ENCODE measurements at regions not wholly inside any gene's neighbourhood (a gene's known extent, or its start where the extent isn't known, plus 50 kb on each side); places are given as distances from the start of the nearest gene placed in this dataset.
"Not testable (repeated sequence)": the region's sequence is repeated elsewhere in the genome, so short reads cannot be mapped to it uniquely, and the experiment has no call there.

DNA sequence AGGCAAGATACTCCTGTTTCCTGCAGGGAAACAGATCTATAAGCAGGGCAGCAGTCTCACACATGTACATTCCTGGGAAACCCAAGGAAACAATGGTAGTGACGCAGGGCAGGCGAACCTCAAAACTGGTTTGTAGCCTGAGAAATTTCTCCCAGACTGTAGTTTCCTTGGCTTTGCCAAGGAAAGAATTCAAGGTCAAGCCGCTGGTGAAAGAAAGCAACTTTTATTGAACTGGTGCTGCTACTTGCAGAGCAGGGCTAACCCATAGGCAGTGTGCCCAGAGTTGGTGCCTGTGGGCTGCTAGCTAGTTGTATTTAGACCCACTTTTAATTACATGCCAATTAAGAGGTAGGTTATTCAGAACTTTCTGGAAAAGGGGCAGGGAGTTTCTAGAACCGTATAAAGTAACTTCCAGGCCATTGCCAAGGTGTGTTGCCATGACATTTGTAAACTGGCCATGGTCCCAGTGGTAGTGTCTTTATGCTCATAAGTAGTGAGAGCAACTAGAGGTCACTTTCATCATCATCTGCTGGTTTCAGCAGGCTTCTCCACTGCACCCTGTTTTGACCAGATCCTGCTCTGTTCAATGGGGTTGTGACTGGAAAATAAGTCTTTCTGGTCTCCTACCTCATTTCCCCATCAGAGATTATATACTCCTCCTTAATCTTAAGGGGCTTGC is 89.7 kb downstream of the PPIAL4C start:
- intact Hi-C loops (cut with micrococcal nuclease); H3K36me3 ChIP-seq; H3K4me3 ChIP-seq: not testable (repeated sequence)

GRCh38 chr1:149674921-149675320 is 91.3 kb downstream of the PPIAL4C start:
- H3K27me3 ChIP-seq (ENCODE audit: low read depth); H3K27ac ChIP-seq (replicated peaks); H3K4me3 ChIP-seq; H3K36me3 ChIP-seq; H3K4me1 ChIP-seq; DNase-seq; H3K9me3 ChIP-seq (replicated peaks); intact Hi-C loops (cut with micrococcal nuclease): not testable (repeated sequence)

More for the DNA sequence above, 89.7 kb downstream of the PPIAL4C start:
- H3K9me3 ChIP-seq (replicated peaks); H3K27ac ChIP-seq (replicated peaks); H3K4me1 ChIP-seq; DNase-seq; H3K27me3 ChIP-seq (ENCODE audit: low read depth): not testable (repeated sequence)

DNA sequence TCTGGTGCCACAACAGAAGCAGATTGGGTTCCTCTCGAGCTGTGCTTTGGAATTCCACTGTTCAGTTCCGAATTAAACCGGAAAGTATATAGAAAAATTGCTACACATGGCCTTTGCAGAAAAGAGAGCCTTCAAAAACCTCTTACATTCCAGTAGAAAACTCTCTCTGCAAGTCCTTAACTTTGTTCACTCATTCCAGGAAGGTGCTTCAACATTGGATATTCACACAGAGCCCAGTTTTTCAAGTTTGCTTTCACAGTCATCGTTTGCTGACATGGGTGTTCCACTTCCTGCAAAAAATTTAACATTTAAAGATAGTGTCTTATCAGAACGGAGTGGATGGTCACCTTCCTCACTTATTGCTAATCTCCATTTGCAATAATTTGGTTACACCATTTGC is 93.7 kb downstream of the PPIAL4C start:
- H3K4me1 ChIP-seq; intact Hi-C loops (cut with micrococcal nuclease); H3K27ac ChIP-seq (replicated peaks); H3K27me3 ChIP-seq (ENCODE audit: low read depth); DNase-seq; H3K9me3 ChIP-seq (replicated peaks); H3K36me3 ChIP-seq; H3K4me3 ChIP-seq: not testable (repeated sequence)

DNA sequence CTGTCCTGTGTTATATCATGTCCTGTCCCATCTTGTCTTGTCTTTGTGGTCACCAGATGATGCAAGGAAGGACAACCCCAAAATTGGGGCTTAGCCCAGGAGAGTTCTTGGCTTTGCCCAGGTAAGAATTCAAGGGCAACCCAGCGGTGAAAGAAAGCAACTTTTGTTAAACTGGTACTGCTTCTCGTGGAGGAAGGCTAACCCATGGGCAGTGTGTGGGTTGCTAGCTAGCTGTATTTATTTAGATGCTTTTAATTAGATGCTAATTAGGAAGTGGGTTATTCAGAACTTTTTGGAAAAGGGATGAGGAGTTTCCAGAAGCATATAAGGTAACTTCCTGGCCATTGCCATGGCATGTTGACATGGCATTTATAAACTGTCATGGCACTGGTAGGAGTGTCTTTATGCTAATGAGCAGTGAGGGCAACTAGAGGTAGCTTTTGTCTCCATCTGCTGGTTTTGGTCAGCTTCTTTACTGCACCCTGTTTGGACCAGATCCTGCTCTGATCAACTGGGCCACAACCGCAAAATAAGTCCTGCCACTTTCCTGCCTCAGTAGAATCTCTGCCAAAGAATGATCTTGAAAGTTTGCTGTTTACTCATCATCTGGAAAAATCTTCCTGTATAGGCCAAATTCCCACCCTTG is 95.8 kb upstream of the FCGR1A start:
- H3K9me3 ChIP-seq (replicated peaks); intact Hi-C loops (cut with micrococcal nuclease); H3K36me3 ChIP-seq; DNase-seq; H3K27me3 ChIP-seq (ENCODE audit: low read depth); H3K4me1 ChIP-seq; H3K27ac ChIP-seq (replicated peaks); H3K4me3 ChIP-seq: not testable (repeated sequence)

- intact Hi-C loops (cut with micrococcal nuclease); H3K4me3 ChIP-seq; DNase-seq; H3K9me3 ChIP-seq (replicated peaks); H3K4me1 ChIP-seq; H3K27ac ChIP-seq (replicated peaks); H3K36me3 ChIP-seq: not testable (repeated sequence)
- H3K27me3 ChIP-seq (ENCODE audit: low read depth): peaks cover 16% of the 10 kb centered on the region
Measured at GRCh38 chr1:149691399-149691798, 91.1 kb upstream of the FCGR1A start.

GRCh38 chr1:149692804-149693539 is 89.5 kb upstream of the FCGR1A start:
- H3K4me3 ChIP-seq; H3K9me3 ChIP-seq (replicated peaks); H3K4me1 ChIP-seq; H3K27ac ChIP-seq (replicated peaks); intact Hi-C loops (cut with micrococcal nuclease); H3K36me3 ChIP-seq: not testable (repeated sequence)
- peak; percentile 8 for DNase-seq
- peaks cover 16% of the 10 kb centered on the region for H3K27me3 ChIP-seq (ENCODE audit: low read depth)

GRCh38 chr1:149695066-149695465 is 87.4 kb upstream of the FCGR1A start:
- H3K4me3 ChIP-seq; H3K36me3 ChIP-seq; H3K27ac ChIP-seq (replicated peaks); DNase-seq; intact Hi-C loops (cut with micrococcal nuclease); H3K4me1 ChIP-seq; H3K9me3 ChIP-seq (replicated peaks): not testable (repeated sequence)
- H3K27me3 ChIP-seq (ENCODE audit: low read depth): peaks cover 16% of the 10 kb centered on the region

GRCh38 chr1:149700220-149700619 is 82.3 kb upstream of the FCGR1A start:
- H3K27me3 ChIP-seq (ENCODE audit: low read depth); H3K9me3 ChIP-seq (replicated peaks); DNase-seq; H3K36me3 ChIP-seq; H3K4me1 ChIP-seq; H3K4me3 ChIP-seq; H3K27ac ChIP-seq (replicated peaks); intact Hi-C loops (cut with micrococcal nuclease): not testable (repeated sequence)

DNA sequence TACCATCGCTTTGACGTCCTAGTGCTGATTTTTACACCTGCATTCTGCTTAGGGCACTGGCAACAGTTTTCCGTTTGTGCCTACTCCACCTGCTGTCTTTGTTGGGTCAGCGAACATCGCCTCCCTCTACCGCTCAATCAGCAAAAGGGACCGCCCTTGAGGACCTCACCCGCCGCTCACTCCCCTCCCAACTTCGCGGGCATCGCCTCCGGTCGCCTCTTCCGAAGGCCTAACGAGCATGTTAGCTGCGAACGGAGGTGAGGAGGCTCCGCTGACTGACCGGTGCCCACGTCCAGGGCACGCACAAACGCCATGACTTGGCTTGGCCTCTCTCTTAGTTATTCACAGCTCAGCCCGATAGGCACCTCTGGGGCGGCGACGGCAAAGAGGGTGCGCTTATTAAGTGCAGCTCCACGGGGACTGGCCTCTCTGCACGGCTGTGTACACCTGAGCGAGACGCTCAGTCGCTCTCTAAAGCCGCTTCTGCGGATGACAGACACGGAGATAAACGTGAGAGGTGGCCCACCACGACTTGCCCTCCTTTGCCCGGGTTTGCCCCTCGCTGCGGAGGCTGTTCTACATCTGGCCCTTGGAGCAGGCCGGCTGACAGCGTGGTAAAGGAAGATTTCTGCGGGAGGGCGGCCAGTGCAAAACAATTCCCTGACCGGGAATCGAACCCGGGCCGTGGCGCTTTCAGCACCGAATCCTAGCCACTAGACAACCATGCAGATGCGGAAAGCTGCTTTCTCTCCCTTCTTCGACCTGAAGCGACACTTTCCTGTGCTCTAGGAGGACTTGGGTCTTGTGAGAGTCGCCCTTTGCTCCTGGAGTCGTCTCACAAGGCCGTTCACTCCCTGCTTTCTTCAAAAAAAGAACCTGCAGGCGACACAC is 81.6 kb upstream of the FCGR1A start:
- intact Hi-C loops (cut with micrococcal nuclease); H3K36me3 ChIP-seq; H3K4me1 ChIP-seq; H3K9me3 ChIP-seq (replicated peaks); H3K27ac ChIP-seq (replicated peaks); DNase-seq; H3K4me3 ChIP-seq; H3K27me3 ChIP-seq (ENCODE audit: low read depth): not testable (repeated sequence)

DNA sequence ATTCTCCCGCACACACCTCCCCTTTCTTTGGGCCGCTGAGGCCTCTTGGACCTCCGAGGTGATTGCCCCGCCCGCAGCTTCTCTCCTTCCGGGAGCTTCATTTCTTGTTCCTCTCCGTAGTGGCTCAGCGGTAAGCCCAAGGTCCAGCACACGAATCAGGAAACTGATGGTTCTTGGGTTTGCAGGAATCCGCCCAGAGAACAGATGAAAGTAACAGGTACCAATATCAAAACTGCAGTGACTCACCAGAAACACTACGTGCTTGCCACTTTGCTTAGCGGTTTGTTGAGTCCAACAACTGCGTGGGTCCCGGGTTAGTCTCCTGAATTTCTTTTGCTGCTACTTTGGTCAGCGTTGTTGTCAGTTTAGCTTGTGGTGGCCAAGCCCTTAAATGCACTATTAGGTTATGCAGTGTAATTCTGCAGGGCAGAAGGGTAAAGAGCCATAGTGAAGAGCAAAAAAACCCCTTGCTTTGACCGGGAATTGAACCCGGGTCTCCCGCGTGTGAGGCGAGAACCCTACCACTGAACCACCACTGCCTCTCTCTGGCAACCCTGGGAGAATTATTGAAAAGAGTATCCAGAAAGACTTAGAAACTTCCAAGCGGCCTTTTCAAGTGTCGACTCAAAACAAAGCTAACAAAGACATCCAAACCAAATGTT is 74.2 kb upstream of the FCGR1A start:
- H3K4me1 ChIP-seq; H3K36me3 ChIP-seq; intact Hi-C loops (cut with micrococcal nuclease); H3K27me3 ChIP-seq (ENCODE audit: low read depth); H3K9me3 ChIP-seq (replicated peaks): not testable (repeated sequence)
- DNase-seq: peak; percentile 49
- Histone ChIP-seq H3K27ac (replicated peaks) (peak overlapping the region; percentile 55), H3K4me3 (peak overlapping the region; percentile 44)

DNA sequence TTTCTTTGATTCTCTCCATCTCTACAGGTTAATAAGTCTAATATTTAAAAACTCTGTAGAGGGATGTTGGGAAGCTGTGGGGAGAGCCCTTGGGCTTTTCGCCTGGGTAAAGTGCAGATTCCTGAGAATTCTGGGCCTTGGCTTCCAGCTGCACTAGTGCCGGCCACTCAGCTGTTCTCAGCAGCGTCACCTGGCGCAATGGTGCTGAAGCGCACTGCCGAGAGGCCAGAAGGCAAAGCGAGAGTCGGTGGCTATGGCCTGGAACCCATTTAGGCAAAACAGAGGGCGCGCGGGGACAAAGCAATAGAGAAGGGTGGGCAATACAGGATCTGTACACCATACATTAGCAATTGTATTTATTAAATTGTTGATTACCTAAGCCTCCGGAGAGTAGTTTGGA is 70.8 kb upstream of the FCGR1A start:
- intact Hi-C loops (cut with micrococcal nuclease); H3K4me3 ChIP-seq; H3K27me3 ChIP-seq (ENCODE audit: low read depth); DNase-seq; H3K36me3 ChIP-seq; H3K4me1 ChIP-seq; H3K27ac ChIP-seq (replicated peaks); H3K9me3 ChIP-seq (replicated peaks): not testable (repeated sequence)

DNA sequence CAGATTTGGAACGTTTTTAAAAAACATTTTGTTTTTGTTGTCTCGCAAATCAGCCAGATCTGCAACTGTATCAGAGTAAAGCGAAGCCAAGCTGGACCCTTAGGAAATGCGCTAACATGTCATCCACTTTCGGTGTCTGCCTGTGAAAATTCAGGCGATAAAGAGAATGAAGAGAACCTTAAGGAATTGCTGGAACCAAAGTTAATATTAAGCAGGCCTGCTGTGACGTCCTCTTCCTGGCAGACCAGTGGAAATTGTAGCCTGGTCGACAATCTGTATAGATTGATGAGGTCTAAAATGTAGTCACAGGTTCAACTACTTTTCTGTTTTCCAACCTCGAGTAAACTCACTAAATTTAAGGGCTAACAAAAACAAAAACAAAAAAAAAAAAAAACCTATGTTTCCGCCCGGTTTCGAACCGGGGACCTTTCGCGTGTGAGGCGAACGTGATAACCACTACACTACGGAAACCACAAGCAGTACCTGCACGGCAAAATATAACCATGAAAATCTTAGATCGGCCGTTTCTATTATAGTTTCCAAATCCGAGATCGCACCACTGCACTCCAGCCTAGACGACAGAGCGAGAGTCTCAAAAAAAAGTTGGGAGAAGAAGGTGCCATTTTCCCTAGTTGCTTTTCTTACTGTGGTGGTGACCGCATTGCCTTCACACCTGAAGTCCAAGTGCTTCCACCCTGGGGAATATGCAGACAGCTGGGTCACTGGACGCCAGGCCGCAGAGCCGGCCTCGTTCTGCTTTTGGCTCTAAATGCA is 70.2 kb upstream of the FCGR1A start:
- H3K4me1 ChIP-seq; DNase-seq; H3K9me3 ChIP-seq (replicated peaks); H3K36me3 ChIP-seq; H3K27ac ChIP-seq (replicated peaks); intact Hi-C loops (cut with micrococcal nuclease); H3K27me3 ChIP-seq (ENCODE audit: low read depth); H3K4me3 ChIP-seq: not testable (repeated sequence)
